ENCODE measurements at regions not wholly inside any gene's neighbourhood (a gene's known extent, or its start where the extent isn't known, plus 50 kb on each side); places are given as distances from the start of the nearest gene placed in this dataset.
"Not testable (repeated sequence)": the region's sequence is repeated elsewhere in the genome, so short reads cannot be mapped to it uniquely, and the experiment has no call there.

DNA sequence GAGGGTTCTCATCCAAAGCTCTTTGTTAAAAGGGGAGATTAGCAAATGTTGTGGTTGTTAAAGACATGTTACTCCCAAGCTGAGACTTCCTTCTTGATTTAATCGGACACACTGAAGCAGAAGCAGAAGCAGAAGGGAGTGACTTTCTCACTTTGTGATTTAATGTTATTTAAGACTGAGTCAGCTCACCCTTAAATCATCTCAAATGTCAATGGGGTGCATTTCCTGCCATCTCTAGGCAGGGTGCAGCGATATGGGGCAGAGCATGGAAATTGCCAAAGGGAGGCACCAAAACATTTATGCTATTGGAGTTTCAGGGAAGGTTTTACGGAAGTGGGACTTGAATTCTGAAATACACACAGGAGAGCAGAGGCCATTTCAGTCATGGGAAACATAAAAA lies 283.6 kb downstream of the ABCC12 start:
- Mint-ChIP-seq H3K27me3 (no peaks in the 10 kb centered on the region), H3K4me3 (no peak overlapping the region), H3K36me3 (ENCODE audit: low read depth) (no peaks in the 10 kb centered on the region), H3K27ac (no peak overlapping the region), H3K4me1 (ENCODE audit: low read depth) (no peaks in the 10 kb centered on the region), H3K9me3 (peaks cover 3% of the 10 kb centered on the region)

DNA sequence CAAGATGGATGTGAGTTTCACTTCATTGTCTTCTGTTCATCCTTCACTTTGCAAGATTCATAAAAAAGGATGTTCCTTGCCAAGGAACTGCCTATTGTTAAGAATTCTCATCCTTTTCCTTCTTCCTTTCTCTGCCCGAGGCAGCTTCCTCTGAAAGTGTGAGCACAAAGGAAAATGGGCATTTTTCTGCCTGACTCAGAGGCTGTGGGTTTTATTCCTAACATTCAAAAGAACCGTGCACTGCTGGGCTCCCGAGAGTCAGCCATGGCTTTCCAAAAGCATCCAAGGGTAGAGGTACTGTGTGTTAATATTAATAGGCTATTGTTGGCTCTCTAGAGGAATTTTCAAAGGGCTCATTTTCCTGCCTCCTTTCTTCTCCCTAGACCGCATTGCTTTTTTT lies 289.4 kb downstream of the ABCC12 start:
- no peak overlapping the region for H3K4me3 Mint-ChIP-seq
- H3K36me3 Mint-ChIP-seq (ENCODE audit: low read depth), result no peaks in the 10 kb centered on the region
- no peak overlapping the region for H3K27ac Mint-ChIP-seq
- H3K27me3 Mint-ChIP-seq, result peaks cover 4% of the 10 kb centered on the region
- H3K4me1 Mint-ChIP-seq (ENCODE audit: low read depth), result no peaks in the 10 kb centered on the region
- peaks cover 3% of the 10 kb centered on the region for H3K9me3 Mint-ChIP-seq

DNA sequence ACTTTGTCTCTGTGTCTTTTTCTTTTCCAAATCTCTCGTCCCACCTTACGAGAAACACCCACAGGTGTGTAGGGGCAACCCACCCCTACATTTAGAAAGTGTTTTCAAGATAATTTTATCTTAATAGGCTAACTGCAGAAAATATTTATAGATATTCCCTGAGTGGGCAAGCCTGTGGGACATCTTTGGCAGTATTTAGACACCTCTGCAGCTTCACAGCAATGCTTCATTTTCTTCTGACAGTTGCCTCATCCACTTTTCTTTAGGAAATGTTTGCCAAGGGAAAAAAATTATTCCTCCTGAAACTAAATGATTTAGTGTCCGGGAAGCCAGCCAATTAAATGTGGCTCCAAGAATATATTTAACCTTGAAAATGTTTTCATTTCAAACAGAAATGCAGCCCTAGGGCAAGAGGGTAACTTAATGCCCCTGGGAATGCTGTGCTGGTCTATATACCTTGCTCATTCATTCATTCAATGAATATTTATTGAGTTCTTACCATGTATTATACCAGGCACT lies 290.4 kb downstream of the ABCC12 start:
- H3K9me3 Mint-ChIP-seq, result peaks cover 3% of the 10 kb centered on the region
- H3K27me3 Mint-ChIP-seq, result peaks cover 9% of the 10 kb centered on the region
- no peak overlapping the region for H3K27ac Mint-ChIP-seq
- no peak overlapping the region for H3K4me3 Mint-ChIP-seq
- no peaks in the 10 kb centered on the region for H3K4me1 Mint-ChIP-seq (ENCODE audit: low read depth)
- H3K36me3 Mint-ChIP-seq (ENCODE audit: low read depth), result no peaks in the 10 kb centered on the region

DNA sequence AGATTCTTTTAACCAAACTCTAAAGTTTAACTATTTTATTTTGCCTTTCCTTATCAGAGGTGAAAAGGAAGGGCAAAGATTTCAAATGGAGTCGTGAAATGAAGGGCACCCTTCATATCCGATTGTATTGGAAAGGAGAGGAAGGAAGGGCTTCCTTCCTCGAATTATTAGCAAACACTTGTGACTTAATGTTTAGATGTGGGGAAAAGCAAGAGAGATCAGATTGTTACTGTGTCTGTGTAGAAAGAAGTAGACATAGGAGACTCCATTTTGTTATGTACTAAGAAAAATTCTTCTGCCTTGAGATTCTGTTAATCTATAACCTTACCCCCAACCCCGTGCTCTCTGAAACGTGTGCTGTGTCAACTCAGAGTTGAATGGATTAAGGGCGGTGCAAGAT lies 291.5 kb downstream of the ABCC12 start:
- H3K9me3 Mint-ChIP-seq; H3K4me3 Mint-ChIP-seq; H3K27ac Mint-ChIP-seq; H3K4me1 Mint-ChIP-seq (ENCODE audit: low read depth); H3K36me3 Mint-ChIP-seq (ENCODE audit: low read depth); H3K27me3 Mint-ChIP-seq: not testable (repeated sequence)

DNA sequence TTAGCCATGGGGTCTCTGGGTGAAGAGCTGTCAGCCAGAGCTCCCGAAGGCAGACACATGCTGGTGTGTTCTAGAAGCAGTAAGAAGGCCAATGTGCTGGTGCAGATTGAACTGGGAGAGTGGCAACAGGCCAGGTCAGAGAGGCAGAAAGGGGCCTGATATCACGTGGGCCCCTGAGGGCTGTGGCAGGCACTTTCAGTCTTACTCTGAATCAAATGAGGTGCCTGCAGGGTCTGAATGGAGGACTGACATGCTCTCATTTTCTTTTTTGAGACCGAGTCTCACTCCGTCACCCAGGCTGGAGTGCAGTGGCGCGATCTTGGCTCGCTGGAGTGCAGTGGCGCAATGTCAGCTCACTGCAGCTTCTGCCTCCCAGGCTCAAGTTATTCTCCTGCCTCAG lies 293.8 kb downstream of the ABCC12 start:
- no peak overlapping the region for H3K4me3 Mint-ChIP-seq
- no peaks in the 10 kb centered on the region for H3K9me3 Mint-ChIP-seq
- no peak overlapping the region for H3K27ac Mint-ChIP-seq
- H3K36me3 Mint-ChIP-seq (ENCODE audit: low read depth), result no peaks in the 10 kb centered on the region
- H3K4me1 Mint-ChIP-seq (ENCODE audit: low read depth), result no peaks in the 10 kb centered on the region
- H3K27me3 Mint-ChIP-seq, result peaks cover 9% of the 10 kb centered on the region

DNA sequence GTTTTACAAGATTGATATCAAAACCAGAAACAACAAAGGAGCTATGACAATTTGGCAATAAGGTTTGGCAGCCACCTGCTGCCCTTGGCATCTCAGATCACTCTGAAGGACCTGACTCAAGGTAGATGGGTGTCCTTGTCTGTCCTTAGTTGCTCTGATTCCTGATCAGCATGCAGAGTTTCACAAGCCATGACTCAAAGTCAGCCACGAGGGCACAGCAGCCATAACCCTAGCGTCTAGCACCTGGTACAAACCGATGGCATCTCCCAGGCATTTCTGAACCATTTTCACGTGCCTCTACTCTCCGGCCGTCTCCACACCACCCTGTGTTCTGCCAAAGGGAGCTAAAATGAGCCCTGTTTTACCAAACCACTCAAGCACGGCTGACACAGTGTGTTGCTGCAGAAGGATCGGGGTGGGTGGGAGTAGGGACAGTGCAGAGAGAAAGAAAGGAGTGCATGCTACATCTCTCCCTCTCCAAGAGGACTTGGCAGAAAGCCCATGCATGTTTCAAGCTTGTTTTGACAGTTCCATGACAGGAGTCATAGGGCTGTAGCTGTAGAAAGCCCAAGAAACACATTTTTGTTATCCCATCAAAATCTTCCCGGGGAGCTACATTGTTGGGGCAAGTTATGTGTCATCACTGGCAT lies 297.3 kb downstream of the ABCC12 start:
- H3K36me3 Mint-ChIP-seq (ENCODE audit: low read depth), result no peaks in the 10 kb centered on the region
- H3K4me3 Mint-ChIP-seq, result no peak overlapping the region
- H3K4me1 Mint-ChIP-seq (ENCODE audit: low read depth), result no peaks in the 10 kb centered on the region
- H3K27me3 Mint-ChIP-seq, result peaks cover 9% of the 10 kb centered on the region
- no peak overlapping the region for H3K27ac Mint-ChIP-seq
- H3K9me3 Mint-ChIP-seq, result peaks cover 7% of the 10 kb centered on the region

DNA sequence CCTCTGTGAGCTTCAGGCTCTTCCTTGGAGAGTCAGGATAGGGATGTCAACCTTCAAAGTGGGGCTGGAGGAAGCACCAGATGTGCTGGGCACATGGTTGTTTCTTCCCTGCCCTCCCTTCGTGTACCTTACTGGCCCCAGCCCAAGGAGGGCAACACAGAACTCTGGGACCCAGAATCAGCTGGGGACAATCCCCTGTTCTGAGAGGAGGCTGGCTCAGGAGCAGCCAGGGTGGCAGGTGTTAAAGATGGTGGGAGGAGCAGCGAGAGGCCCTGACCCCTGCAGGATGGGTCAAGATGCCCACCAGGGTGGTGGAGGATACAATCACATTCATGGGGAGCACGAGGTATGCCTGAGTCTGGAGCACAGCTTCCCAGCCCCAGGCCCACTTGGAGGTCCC lies 300.4 kb downstream of the ABCC12 start:
- no peak overlapping the region for H3K4me3 Mint-ChIP-seq
- no peaks in the 10 kb centered on the region for H3K27me3 Mint-ChIP-seq
- H3K36me3 Mint-ChIP-seq (ENCODE audit: low read depth), result no peaks in the 10 kb centered on the region

DNA sequence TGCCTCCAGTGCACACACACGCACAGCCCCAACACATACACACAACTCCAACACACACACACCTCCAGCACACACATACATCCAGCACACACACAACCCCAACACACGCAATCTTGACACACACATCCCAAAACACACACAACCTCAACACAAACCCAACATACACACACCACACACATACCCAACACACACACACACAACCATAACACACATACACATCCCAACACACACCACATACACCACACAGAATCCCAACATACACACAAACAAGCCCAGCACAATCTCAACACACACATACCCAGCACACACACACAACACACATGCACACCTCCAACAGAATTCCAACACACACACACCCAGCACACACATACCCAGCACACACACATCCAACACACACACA lies 301.1 kb downstream of the ABCC12 start:
- H3K4me3 Mint-ChIP-seq, result no peak overlapping the region

More for the DNA sequence above, 300.4 kb downstream of the ABCC12 start:
- Mint-ChIP-seq H3K27ac (no peak overlapping the region), H3K4me1 (ENCODE audit: low read depth) (no peaks in the 10 kb centered on the region), H3K9me3 (peaks cover 11% of the 10 kb centered on the region)

DNA sequence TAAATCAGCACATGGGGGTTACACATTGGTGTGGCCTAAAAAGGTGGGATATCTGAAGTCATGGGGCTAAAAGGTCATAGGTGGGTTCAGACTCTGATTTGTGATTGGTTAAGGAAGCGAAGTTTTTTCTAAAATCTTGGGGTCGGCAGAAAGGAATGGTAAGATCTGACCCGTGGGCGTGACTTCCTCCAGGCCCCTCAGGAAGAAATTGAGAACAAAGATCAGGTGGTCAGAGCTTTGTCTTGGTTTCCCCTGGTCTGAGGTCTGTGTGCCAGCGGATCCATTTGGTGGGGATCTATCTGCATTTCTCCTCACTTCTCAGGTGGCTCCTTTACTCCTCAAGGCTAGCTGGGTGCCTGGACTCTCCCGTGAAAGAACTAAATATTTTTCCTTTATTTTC lies 302.8 kb downstream of the ABCC12 start:
- Mint-ChIP-seq H3K9me3 (peaks cover 11% of the 10 kb centered on the region), H3K27me3 (no peaks in the 10 kb centered on the region), H3K4me3 (no peak overlapping the region), H3K27ac (no peak overlapping the region), H3K36me3 (ENCODE audit: low read depth) (no peaks in the 10 kb centered on the region), H3K4me1 (ENCODE audit: low read depth) (no peaks in the 10 kb centered on the region)

More for the DNA sequence above, 301.1 kb downstream of the ABCC12 start:
- Mint-ChIP-seq H3K27ac (no peak overlapping the region), H3K27me3 (no peaks in the 10 kb centered on the region), H3K9me3 (peaks cover 11% of the 10 kb centered on the region), H3K4me1 (ENCODE audit: low read depth) (no peaks in the 10 kb centered on the region), H3K36me3 (ENCODE audit: low read depth) (no peaks in the 10 kb centered on the region)

DNA sequence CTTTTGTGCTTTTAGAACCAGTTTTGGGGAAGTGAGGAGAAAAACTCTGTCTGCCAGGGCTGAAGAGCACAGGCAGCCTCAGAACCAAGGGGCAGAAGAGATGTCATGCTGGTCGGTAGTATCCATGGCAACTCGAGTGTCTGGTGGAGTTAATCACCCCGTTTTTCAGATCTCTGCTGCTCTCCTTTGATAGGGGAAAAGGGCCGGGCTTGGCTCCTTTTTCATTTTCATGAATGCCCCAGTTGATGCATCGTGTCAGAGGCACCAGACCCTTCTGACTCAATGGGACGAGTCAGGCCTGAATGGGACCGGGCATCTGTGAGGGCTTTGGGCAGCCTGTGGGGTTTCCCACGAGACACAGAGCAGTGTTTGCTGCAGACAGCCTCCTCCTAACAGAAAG lies 304.6 kb downstream of the ABCC12 start:
- Mint-ChIP-seq H3K36me3 (ENCODE audit: low read depth) (no peaks in the 10 kb centered on the region), H3K4me1 (ENCODE audit: low read depth) (no peaks in the 10 kb centered on the region), H3K4me3 (no peak overlapping the region), H3K9me3 (peaks cover 11% of the 10 kb centered on the region), H3K27me3 (no peaks in the 10 kb centered on the region), H3K27ac (no peak overlapping the region)

DNA sequence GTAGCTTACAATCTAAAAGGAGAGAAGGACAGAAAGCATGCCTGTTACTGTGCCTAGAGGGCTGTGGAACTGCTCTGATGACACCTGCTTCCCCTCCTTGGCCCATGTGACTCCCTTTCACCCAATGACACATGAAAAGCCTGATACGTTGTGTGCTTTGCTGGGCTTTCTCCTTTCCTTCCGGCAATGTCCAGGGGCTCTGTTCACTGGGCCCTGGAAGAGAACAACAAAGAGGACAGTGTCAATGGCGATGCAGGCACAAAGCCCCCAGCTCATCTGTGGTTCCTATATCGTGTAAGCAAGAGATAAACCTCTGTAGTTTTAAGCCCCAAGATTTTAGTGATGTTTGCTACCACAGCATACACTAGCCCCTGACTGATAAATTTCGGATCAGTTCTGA lies 306.1 kb downstream of the ABCC12 start:
- no peak overlapping the region for H3K4me3 Mint-ChIP-seq

DNA sequence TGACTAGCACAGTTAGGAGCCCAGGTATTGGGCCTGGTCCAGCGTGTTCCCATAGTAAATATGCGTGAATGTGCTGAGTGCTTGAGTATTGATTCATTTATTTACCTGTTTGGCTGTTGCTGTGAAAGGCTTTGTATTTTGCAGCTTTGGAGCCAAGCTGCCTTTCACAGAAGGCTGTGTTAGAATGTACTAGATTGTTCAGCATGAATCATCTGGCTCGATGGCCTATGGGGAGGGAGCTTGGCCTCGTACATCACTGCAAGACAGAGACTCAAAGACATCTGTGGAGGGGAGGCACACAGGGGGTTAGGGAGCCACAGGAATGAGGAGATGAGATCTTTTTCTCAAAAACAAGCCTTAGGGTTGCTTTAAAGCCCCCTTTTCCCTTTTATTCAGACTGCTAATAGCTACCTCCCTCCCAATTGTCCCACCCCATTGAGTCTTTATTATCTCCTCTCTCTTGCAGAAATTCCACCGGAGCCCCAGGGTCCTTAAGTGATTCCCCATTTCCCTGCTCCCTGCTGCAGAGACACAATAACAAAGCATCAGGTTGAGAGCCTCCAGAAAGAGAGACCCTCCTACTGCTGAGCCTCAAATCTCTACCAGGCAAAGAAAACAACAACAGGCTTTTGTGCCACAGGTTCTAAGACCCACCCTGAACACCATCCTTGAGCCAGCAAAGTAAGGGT lies 307.2 kb downstream of the ABCC12 start:
- no peak overlapping the region for H3K27ac Mint-ChIP-seq
- H3K27me3 Mint-ChIP-seq, result no peaks in the 10 kb centered on the region
- no peak overlapping the region for H3K4me3 Mint-ChIP-seq
- H3K36me3 Mint-ChIP-seq (ENCODE audit: low read depth), result no peaks in the 10 kb centered on the region
- H3K9me3 Mint-ChIP-seq, result peaks cover 4% of the 10 kb centered on the region
- no peaks in the 10 kb centered on the region for H3K4me1 Mint-ChIP-seq (ENCODE audit: low read depth)

More for the DNA sequence above, 306.1 kb downstream of the ABCC12 start:
- no peaks in the 10 kb centered on the region for H3K36me3 Mint-ChIP-seq (ENCODE audit: low read depth)
- peaks cover 7% of the 10 kb centered on the region for H3K9me3 Mint-ChIP-seq
- no peaks in the 10 kb centered on the region for H3K27me3 Mint-ChIP-seq
- no peaks in the 10 kb centered on the region for H3K4me1 Mint-ChIP-seq (ENCODE audit: low read depth)
- no peak overlapping the region for H3K27ac Mint-ChIP-seq

DNA sequence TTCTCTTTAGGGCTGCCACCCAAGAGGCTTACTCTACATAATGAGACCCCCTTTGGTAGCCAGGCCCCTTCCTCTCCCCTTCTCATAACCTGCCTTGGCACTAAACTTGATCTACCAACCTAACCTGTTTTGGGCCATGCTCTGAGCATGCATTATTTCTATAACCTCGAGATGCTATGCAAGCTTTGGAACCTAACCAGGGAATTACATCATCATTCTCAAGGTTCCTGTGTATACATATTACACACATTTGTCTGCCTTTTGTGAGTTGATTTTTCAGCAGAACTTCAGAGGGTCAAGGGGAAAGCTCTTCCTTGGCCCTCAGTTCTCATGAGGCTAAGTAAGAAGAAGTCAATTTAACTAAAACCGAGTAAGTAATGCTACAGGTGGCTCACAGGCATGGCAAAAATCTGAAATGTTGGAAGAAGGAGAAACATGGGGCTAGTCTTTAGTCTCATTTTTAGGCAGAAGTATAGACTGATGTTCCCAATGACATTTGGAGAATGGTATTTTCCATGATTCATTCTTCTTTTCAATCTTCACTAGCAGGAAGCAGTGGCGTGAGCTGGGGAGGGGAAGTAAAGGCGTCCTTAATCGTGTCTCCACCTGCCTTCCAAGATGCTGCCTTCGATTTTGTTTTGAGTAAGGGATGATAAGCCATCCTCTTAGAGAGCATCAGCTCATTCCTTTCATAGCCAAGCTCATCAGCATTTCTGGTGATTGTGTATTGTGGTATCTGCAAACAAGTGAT lies 308.4 kb downstream of the ABCC12 start:
- no peaks in the 10 kb centered on the region for H3K4me1 Mint-ChIP-seq (ENCODE audit: low read depth)
- H3K27ac Mint-ChIP-seq, result no peak overlapping the region
- H3K9me3 Mint-ChIP-seq, result peaks cover under 1% of the 10 kb centered on the region
- H3K4me3 Mint-ChIP-seq, result no peak overlapping the region
- H3K27me3 Mint-ChIP-seq, result no peaks in the 10 kb centered on the region
- H3K36me3 Mint-ChIP-seq (ENCODE audit: low read depth), result no peaks in the 10 kb centered on the region

DNA sequence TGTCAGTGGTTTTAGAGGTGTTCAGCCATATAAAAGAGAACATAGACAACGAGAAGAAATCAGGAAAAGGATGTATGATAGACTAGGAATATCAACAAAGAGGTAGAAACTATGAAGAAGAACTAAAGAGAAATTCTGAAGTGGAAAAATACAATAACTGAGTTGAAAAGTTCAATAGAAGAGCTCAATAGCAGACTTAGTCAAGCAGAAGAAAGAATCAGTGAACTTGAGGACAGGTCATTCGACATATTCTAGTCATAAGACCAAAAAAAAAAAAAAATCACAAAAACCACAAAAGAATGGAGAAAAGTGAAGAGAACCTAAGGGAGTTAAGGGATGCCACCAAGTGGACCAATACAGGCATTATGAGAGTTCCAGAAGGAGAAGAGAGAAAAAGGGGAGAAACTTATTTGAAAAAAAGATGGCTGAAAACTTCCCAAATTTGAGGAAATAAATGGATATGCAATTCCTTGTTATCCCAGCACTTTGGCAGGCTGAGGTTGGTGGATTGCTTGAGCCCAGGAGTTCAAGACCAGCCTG lies 321.2 kb downstream of the ABCC12 start:
- Mint-ChIP-seq H3K36me3 (ENCODE audit: low read depth) (peaks cover 4% of the 10 kb centered on the region), H3K9me3 (peaks cover 31% of the 10 kb centered on the region), H3K4me3 (no peak overlapping the region), H3K4me1 (ENCODE audit: low read depth) (no peaks in the 10 kb centered on the region), H3K27ac (no peak overlapping the region), H3K27me3 (peaks cover 1% of the 10 kb centered on the region)

DNA sequence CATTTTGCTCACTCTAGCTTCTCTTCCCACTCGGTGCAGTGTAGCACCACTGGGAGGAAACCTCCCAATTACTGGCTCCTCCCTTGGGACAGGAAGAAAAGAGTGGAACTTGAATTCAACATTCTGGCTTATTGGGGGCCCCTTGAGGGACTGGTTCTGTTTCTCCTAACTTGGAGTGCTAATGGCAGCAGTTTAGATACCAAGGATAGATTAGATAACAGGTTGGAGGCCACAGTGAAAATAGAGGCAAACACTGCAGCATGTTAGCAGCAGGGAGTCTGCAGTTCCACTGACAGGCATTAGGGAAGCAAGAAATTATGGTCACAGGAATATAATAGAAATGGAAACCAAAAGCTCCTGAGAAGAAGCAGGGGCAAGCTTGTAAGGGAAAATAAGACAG lies 322.0 kb downstream of the ABCC12 start:
- H3K36me3 Mint-ChIP-seq (ENCODE audit: low read depth), result peaks cover 4% of the 10 kb centered on the region
- H3K27me3 Mint-ChIP-seq, result peaks cover 5% of the 10 kb centered on the region
- H3K4me1 Mint-ChIP-seq (ENCODE audit: low read depth), result no peaks in the 10 kb centered on the region
- no peak overlapping the region for H3K4me3 Mint-ChIP-seq
- H3K27ac Mint-ChIP-seq, result no peak overlapping the region
- H3K9me3 Mint-ChIP-seq, result peaks cover 27% of the 10 kb centered on the region

All from stimulated activated naive CD8-positive, alpha-beta T cell treated with anti-CD3 and anti-CD28 coated beads, Interleukin-15, Interleukin-2, amounts not matched to agents 100 ng/mL and 50 ng/mL, for 24 hours (primary cell).